Nephron progenitor cell (in vitro differentiated cells): ENCODE measurements at regions not wholly inside any gene's neighbourhood (a gene's known extent, or its start where the extent isn't known, plus 50 kb on each side); places are given as distances from the start of the nearest gene placed in this dataset.

Experiments used
- DNase-seq: peaks from one replicate; pipeline ENCODE4 v3.0.0; 2021
- H3K27ac Mint-ChIP-seq: 2 replicates; pipeline ENCODE4 v1.8.0; 2021; ENCODE audit warnings: mild to moderate bottlenecking, moderate library complexity, mixed read lengths
- H3K27me3 Mint-ChIP-seq: 2 replicates; pipeline ENCODE4 v1.8.0; 2021; ENCODE audit warnings: mild to moderate bottlenecking, low read depth, mixed read lengths; ENCODE audit not compliant: poor library complexity
- H3K36me3 Mint-ChIP-seq: 2 replicates; pipeline ENCODE4 v1.8.0; 2021; ENCODE audit warnings: low read depth, mixed read lengths
- H3K4me1 Mint-ChIP-seq: 2 replicates; pipeline ENCODE4 v1.8.0; 2021; ENCODE audit warnings: mixed read lengths
- H3K4me3 Mint-ChIP-seq: 2 replicates; pipeline ENCODE4 v1.8.0; 2021; ENCODE audit warnings: mild to moderate bottlenecking, moderate library complexity, mixed read lengths
- H3K9me3 Mint-ChIP-seq: 2 replicates; pipeline ENCODE4 v1.8.0; 2021; ENCODE audit warnings: mild to moderate bottlenecking, moderate library complexity, mixed read lengths
- TF ChIP-seq, protein P1 (sequence below): fragments of 200-600 bp; sonication (generic); IDR thresholded peaks from 2 replicates; pipeline ENCODE4 v1.5.0; 2021; ENCODE audit warnings: antibody characterized with exemption

DNA sequence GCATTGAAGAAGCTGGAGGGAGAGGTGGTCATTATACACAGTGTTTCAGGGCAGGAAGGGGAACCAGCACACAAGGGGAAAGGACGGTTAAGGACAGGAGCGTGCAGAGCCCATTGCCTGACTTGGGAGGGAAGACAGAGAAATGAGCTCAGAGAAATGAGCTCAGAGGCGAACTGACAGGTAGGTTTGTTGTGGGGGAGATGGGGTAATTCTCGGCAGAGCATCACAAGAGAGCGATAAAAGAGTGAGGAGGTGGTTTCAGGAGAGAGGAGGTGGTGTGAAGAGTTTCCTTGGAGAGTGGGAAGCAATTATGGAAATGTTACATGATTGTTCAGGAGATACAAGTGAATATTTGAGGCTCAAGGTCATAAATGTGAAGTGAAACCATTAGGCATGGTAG is 61.0 kb downstream of the MRGPRX1 start:
- Mint-ChIP-seq H3K27ac (no peak overlapping the region), H3K9me3 (no peaks in the 10 kb centered on the region), H3K36me3 (no peaks in the 10 kb centered on the region), H3K27me3 (peaks cover 27% of the 10 kb centered on the region), H3K4me1 (no peaks in the 10 kb centered on the region), H3K4me3 (no peak overlapping the region)
- no peak for DNase-seq
- TF ChIP-seq, protein P1, sequence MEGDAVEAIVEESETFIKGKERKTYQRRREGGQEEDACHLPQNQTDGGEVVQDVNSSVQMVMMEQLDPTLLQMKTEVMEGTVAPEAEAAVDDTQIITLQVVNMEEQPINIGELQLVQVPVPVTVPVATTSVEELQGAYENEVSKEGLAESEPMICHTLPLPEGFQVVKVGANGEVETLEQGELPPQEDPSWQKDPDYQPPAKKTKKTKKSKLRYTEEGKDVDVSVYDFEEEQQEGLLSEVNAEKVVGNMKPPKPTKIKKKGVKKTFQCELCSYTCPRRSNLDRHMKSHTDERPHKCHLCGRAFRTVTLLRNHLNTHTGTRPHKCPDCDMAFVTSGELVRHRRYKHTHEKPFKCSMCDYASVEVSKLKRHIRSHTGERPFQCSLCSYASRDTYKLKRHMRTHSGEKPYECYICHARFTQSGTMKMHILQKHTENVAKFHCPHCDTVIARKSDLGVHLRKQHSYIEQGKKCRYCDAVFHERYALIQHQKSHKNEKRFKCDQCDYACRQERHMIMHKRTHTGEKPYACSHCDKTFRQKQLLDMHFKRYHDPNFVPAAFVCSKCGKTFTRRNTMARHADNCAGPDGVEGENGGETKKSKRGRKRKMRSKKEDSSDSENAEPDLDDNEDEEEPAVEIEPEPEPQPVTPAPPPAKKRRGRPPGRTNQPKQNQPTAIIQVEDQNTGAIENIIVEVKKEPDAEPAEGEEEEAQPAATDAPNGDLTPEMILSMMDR, result no peak

DNA sequence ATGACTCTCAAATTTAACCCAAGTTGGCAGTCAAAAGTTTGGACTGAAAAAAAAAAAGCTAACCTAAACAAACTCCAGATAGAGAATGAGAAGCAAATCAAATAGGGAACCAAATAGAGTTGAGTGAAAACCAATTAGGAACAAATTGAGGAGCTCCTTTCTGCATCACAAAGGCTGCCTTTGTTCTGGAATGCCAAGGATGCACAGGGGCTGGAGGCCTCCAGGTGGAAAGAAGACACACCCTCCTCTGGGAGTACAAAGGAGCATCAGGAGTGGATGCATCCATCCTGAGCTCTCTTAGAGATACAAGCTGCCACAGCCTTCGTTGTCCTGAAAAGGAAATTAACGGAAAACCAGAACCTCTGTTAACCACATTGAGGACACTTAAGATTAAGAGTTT is 73.3 kb downstream of the MRGPRX1 start:
- H3K27me3 Mint-ChIP-seq, result peaks cover 25% of the 10 kb centered on the region
- H3K9me3 Mint-ChIP-seq, result no peaks in the 10 kb centered on the region

DNA sequence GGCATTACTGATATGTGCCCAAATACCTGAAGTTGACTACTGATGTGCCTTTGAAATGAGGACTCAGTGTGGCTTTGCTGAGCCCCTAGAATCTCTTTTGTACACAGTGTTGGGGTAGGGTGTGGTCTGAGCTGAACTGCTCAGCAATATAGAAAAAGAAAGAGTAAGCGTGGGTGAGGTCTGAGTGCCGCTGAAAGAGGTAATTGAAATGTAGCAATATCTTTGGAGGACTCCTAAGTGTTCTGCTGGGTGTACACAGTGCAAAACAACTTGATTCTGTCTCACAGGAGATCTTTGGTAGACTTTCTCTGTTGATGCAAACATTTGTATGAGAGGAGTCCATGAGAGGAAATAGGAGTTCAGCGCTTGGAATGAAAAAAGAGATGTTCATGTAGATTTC is 73.7 kb upstream of the PTPN5 start:
- no peak for DNase-seq
- H3K36me3 Mint-ChIP-seq, result no peaks in the 10 kb centered on the region
- H3K27ac Mint-ChIP-seq, result no peak overlapping the region
- H3K4me3 Mint-ChIP-seq, result no peak overlapping the region
- TF ChIP-seq, protein P1, result no peak
- no peaks in the 10 kb centered on the region for H3K9me3 Mint-ChIP-seq
- peaks cover 25% of the 10 kb centered on the region for H3K27me3 Mint-ChIP-seq
- H3K4me1 Mint-ChIP-seq, result no peaks in the 10 kb centered on the region

More for the DNA sequence above, 73.3 kb downstream of the MRGPRX1 start:
- Mint-ChIP-seq H3K27ac (no peak overlapping the region), H3K4me1 (no peaks in the 10 kb centered on the region), H3K4me3 (no peak overlapping the region), H3K36me3 (no peaks in the 10 kb centered on the region)
- DNase-seq, result no peak
- TF ChIP-seq, protein P1, result no peak

DNA sequence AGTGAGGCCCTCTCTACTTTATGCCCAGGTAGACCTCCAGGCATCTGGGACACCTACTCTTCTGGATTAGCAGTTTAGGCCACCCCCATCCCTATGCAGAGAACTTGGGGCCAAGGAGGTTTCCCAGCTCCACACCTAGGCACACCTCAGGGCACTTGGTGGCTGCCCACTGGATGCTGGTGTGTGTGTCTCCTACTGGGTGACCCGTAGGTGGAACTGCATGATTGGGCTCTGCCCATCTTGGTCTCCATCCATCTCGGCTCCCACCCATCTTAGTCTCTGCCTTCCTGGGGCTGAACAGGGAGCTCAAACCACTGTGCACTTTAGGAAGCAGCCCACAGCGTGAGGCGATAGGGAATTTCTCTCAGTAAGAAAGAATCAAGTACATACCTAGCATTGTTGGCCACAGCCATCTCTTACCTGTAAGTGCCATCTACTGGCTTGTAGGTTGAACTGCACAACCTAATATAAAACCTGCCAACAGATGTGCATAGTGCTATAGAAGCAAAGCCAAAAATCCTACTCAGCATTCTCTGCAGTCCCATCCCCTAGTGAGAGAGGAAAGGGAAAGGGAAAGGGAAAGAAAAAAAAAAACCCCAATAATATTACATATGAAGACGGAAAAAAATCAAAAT is 61.6 kb upstream of the PTPN5 start:
- H3K4me1 Mint-ChIP-seq, result no peaks in the 10 kb centered on the region
- H3K27ac Mint-ChIP-seq, result no peak overlapping the region
- H3K4me3 Mint-ChIP-seq, result no peak overlapping the region
- DNase-seq, result no peak
- TF ChIP-seq, protein P1, result peak; percentile 57
- no peaks in the 10 kb centered on the region for H3K36me3 Mint-ChIP-seq
- H3K27me3 Mint-ChIP-seq, result peaks cover 18% of the 10 kb centered on the region
- H3K9me3 Mint-ChIP-seq, result peaks cover 24% of the 10 kb centered on the region

DNA sequence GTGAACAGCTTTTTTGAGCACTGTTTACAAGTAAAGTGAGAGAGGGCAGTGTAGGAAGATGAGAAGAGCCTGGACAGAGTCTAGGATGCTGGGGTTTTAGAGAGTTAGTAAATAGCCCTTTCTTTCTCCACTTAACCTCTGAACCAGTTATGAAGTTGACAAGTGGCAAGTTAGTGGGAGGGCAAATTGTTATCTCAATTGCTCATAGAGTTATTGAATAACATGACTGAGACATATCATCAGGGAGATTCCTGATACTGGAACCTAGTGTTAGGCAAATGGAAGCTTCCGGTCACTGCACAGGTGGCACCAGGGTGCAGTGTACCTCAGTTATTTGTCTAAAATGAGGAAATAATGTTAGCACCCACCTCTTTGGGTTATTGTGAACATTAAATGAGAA is 57.8 kb upstream of the PTPN5 start:
- Mint-ChIP-seq H3K36me3 (no peaks in the 10 kb centered on the region), H3K4me1 (no peaks in the 10 kb centered on the region), H3K9me3 (peaks cover 8% of the 10 kb centered on the region), H3K27ac (no peak overlapping the region), H3K27me3 (peaks cover 27% of the 10 kb centered on the region), H3K4me3 (no peak overlapping the region)
- DNase-seq, result no peak
- TF ChIP-seq, protein P1, result no peak

DNA sequence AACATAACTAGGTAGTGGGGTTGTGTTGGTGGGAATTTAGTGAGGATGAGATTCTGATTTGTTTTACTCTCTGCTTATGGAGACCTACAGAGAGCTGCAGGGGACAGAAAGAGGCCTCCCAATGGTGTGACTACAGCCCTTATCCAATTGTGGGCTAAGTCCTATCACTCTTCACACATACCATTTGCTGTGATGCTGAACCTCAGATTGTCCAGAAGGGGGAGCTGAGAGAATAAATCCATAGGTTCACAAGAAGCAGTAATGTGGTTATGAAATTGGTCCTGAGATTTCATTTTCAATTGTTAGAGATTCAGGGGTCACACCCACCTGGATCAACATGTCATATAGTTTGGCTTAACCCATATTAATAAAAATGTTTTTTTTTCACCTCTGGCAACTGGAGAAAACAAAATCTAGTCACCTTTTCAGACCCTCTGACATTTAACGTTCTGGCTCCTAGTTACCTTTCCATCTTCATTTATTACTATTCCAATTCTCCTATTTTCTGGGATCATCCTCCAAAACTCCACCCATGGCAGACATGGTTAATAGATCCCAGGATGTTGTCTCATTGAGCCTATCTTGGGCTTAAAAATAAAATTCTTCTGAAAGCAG is 53.3 kb upstream of the PTPN5 start:
- H3K36me3 Mint-ChIP-seq, result no peaks in the 10 kb centered on the region
- peaks cover 22% of the 10 kb centered on the region for H3K9me3 Mint-ChIP-seq
- TF ChIP-seq, protein P1, result peak; percentile 57
- H3K4me1 Mint-ChIP-seq, result no peaks in the 10 kb centered on the region
- peaks cover 36% of the 10 kb centered on the region for H3K27me3 Mint-ChIP-seq
- no peak for DNase-seq
- no peak overlapping the region for H3K4me3 Mint-ChIP-seq
- H3K27ac Mint-ChIP-seq, result no peak overlapping the region
